RWPE1 (cell line): ENCODE measurements at regions not wholly inside any gene's neighbourhood (a gene's known extent, or its start where the extent isn't known, plus 50 kb on each side); places are given as distances from the start of the nearest gene placed in this dataset.
"Not testable (repeated sequence)": the region's sequence is repeated elsewhere in the genome, so short reads cannot be mapped to it uniquely, and the experiment has no call there.

Source experiments
- CTCF ChIA-PET: fragments of 350-600 bp; sonication (Branson Sonifier 250); formaldehyde crosslinking; extraction: SDS; loops from one replicate; lab custom pipeline; 2021; lab: Yijun Ruan, JAX
- POLR2A ChIA-PET: fragments of 400-600 bp; formaldehyde crosslinking; extraction: SDS; loops from one replicate; lab custom pipeline; 2020; ENCODE audit warnings: antibody characterized with exemption; ENCODE audit not compliant: low non-redundant PET; lab: Yijun Ruan, JAX
- DNase-seq: peaks from one replicate; pipeline ENCODE4 v3.0.0; 2012; ENCODE audit warnings: low spot score
- H3K27ac ChIP-seq: fragments of 450-650 bp; 2 replicates; pipeline ENCODE4 v1.5.1; 2017
- TF ChIP-seq, protein P1 (sequence below): fragments of 450-650 bp; conservative IDR thresholded peaks from 2 replicates; pipeline ENCODE4 v1.5.1; 2017; ENCODE audit warnings: low read depth, mild to moderate bottlenecking

GRCh38 chr17:14432079-14432478 lies 131.2 kb downstream of the HS3ST3B1 start:
- ChIA-PET CTCF (no interaction called here), POLR2A (no interaction called here)
- no peak overlapping the region for H3K27ac ChIP-seq
- no peak for DNase-seq
- TF ChIP-seq, protein P1, sequence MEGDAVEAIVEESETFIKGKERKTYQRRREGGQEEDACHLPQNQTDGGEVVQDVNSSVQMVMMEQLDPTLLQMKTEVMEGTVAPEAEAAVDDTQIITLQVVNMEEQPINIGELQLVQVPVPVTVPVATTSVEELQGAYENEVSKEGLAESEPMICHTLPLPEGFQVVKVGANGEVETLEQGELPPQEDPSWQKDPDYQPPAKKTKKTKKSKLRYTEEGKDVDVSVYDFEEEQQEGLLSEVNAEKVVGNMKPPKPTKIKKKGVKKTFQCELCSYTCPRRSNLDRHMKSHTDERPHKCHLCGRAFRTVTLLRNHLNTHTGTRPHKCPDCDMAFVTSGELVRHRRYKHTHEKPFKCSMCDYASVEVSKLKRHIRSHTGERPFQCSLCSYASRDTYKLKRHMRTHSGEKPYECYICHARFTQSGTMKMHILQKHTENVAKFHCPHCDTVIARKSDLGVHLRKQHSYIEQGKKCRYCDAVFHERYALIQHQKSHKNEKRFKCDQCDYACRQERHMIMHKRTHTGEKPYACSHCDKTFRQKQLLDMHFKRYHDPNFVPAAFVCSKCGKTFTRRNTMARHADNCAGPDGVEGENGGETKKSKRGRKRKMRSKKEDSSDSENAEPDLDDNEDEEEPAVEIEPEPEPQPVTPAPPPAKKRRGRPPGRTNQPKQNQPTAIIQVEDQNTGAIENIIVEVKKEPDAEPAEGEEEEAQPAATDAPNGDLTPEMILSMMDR = no peak

DNA sequence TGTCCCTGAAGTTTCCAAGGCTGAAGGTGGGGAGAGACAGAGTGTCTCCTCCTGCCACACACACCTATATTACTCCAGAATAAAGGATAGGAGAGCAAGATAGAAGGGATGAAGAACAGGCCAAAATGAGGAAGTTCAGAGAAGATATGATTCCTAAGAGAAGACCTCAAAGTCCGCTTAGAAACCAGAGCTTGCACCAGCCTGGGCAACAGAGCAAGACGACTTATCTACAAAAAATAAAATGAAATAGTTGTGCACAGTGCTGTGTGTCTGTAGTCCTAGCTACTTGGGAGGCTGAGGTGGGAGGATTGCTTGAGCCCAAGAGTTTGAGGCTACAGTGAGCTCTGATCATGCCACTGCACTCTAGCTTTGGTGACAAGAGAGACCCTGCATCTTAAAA lies 128.2 kb downstream of the HS3ST3B1 start:
- ChIA-PET POLR2A (no interaction called here), CTCF (interaction anchor here (0.6 kb wide), 1 partner anchor 1189 kb away, joined by 3 read pairs; no protein-coding TSS in a partner anchor)
- H3K27ac ChIP-seq = no peak overlapping the region
- no peak for DNase-seq
- TF ChIP-seq, protein P1 = no peak

DNA sequence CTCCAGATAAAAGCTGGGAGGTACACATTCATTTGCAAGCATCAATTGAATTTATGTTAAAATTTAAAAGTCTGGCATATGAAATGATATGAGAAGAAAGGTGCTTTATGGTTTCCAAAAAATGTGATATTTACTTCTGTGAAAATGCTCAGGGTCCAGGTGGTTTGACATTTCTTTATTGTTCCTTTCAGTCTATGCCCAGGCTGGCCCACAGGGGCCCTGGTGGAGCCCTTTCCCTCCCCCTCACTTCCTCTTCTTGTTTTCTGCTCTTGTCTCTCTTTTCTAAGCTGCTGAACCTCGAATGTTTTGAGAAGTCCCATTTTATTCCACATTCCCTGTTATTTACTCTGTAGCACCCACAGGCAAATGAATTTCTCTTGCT lies 127.8 kb downstream of the HS3ST3B1 start:
- no peak overlapping the region for H3K27ac ChIP-seq
- POLR2A ChIA-PET = no interaction called here
- CTCF ChIA-PET = interaction anchor here (0.6 kb wide), 1 partner anchor 1189 kb away, joined by 3 read pairs; no protein-coding TSS in a partner anchor
- TF ChIP-seq, protein P1 = no peak
- no peak for DNase-seq

DNA sequence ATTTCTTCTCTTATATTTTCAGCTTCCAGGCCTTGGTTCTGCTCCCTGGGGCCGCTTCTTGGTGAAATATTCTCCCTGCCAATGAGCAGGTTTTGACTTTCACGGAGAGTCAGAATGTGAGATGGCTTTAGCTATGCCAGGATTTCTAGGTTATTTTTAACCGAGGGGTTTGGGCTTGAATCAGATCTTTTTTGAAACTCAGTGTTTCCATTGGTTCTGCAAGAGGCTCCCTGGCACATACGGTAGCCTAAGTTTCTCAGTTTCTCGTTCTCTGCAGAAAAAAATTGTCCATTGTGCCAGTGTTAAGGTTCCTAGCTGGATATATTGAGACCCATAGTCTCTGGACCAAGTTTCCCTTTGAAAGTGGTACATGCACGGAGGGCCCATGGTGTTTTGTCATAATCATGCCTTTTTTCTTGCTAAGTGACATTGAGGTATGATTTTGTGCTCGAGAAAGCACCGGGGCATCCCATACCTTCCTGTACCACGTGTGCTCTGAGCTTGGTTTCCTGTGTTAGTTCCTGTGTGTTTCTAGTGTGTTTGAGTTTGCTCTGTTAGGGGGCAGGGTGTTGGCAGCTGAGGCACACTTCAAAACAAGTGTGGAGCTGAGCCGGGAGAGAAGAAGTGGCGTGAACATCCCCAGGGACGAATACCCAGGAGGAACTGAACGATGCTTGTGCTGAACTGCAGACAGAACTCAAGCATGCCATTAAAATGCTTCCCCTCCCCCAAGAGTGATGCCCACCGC lies 127.2 kb downstream of the HS3ST3B1 start:
- H3K27ac ChIP-seq = no peak overlapping the region
- TF ChIP-seq, protein P1 = no peak
- ChIA-PET CTCF (no interaction called here), POLR2A (no interaction called here)
- DNase-seq = no peak

GRCh38 chr17:14423156-14423555 lies 122.3 kb downstream of the HS3ST3B1 start:
- DNase-seq, H3K27ac ChIP-seq, CTCF ChIA-PET, POLR2A ChIA-PET: not testable (repeated sequence)

DNA sequence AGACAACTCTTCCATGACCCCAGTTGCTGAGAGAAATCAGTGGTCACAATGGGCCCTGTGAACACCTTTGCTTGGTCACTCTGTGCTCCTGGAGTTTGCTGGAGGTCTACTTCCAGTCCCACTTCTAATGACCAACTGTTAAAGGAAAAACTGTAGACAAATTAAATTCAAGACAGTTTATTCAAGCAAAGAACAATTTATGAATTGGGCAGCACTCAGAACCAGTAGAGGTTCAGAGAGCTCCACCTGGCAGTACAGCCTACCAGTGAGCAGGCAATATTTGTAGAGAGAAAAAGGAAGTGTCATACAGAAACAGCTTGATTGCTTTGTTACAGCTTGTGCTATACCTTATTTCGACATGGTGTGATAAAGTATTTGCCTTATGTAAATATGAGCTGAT lies 116.5 kb downstream of the HS3ST3B1 start:
- ChIA-PET CTCF (no interaction called here), POLR2A (no interaction called here)
- no peak overlapping the region for H3K27ac ChIP-seq
- no peak for DNase-seq
- TF ChIP-seq, protein P1 = no peak

GRCh38 chr17:14409292-14409691 lies 108.4 kb downstream of the HS3ST3B1 start:
- TF ChIP-seq, protein P1 = no peak
- H3K27ac ChIP-seq = no peak overlapping the region
- ChIA-PET POLR2A (no interaction called here), CTCF (no interaction called here)
- DNase-seq = no peak
